GM18507 (cell line): ENCODE measurements at regions not wholly inside any gene's neighbourhood (a gene's known extent, or its start where the extent isn't known, plus 50 kb on each side); places are given as distances from the start of the nearest gene placed in this dataset.

Source experiments
- DNase-seq: peaks from one replicate; pipeline ENCODE4 v3.0.0; 2011; ENCODE audit warnings: low read depth; ENCODE audit not compliant: insufficient read length; ENCODE audit errors: extremely low spot score
- FAIRE-seq: peaks from 2 replicates; lab custom pipeline; 2011; peaks lifted over from hg19 to GRCh38; lab: Jason Lieb, UNC

DNA sequence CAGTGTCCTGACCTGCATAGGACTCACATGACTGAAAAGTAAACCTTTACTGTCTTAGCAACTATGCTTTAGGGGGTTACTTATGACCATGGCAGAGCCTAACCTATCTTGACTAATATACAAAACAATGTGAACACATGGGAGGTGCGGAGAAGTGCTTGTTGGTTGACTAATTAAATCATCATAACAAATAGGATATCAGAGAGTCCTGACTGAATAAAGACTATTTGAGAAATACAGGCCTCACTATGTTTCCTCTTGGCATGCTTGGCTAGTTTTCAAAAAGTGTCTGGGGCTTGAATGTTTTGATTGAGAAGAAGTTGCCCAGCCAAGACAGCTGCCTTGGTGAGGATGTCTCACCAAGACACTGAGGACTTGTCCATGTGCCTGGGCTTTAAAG, 104.4 kb upstream of the PHYHIPL start:
- FAIRE-seq (no peak), DNase-seq (no peak)

DNA sequence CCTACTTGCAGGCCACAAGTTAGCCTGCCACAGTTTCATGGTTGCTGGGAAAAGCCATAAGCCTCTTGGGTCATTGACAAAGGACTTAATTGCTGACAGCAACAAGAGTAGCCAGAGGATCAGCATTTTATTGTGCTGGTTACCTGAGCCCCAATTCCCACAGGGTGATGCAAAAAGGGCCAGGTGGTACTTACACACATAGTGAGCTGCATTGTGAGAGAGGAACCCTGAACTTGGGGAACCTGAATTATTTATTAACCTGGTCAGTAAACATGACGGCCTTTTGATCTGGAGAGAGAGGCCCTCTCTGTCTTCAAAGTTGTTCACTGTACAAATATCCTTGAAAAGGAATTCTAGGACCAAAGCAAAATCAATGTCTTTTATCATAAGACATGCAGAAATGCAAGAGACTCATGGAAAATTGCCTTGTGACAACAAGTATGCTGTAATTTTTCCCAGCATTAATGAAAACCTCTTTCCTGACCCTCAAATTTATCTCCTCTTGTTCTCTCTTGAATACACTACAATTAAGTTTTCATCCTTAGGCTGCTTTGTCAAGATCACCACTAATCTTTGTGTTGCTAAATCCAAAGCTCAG, 102.9 kb upstream of the PHYHIPL start:
- DNase-seq = no peak
- no peak for FAIRE-seq

- DNase-seq = no peak
- no peak for FAIRE-seq
Observed at GRCh38 chr10:59075576-59075975, 100.9 kb upstream of the PHYHIPL start.

DNA sequence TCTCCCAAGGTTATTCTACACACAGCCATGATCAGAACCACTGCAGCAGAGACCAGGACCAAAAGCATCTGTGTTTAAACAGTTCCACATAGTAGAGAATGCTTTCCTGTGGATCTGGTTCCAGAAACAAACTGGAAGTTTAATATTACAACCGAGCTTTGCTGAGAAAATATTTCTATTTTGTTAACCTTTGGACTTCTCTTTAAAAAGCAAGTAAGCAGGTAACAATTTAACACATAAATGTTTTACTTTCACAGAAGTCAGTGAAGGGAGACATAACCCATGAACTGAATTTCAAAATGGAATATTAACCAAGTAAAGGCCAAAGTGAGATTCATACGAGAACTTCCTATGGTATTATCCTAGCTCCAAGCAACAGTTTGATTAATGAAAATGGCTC, 98.6 kb upstream of the PHYHIPL start:
- DNase-seq = no peak
- no peak for FAIRE-seq

GRCh38 chr10:59078978-59079377, 97.5 kb upstream of the PHYHIPL start:
- DNase-seq = no peak
- no peak for FAIRE-seq

- FAIRE-seq (no peak), DNase-seq (no peak)
Observed at GRCh38 chr10:59079386-59080226, 96.8 kb upstream of the PHYHIPL start.

GRCh38 chr10:59082249-59082648, 94.2 kb upstream of the PHYHIPL start:
- DNase-seq (no peak), FAIRE-seq (peak; percentile 5)

GRCh38 chr10:59085054-59085453, 91.4 kb upstream of the PHYHIPL start:
- DNase-seq (no peak), FAIRE-seq (no peak)

DNA sequence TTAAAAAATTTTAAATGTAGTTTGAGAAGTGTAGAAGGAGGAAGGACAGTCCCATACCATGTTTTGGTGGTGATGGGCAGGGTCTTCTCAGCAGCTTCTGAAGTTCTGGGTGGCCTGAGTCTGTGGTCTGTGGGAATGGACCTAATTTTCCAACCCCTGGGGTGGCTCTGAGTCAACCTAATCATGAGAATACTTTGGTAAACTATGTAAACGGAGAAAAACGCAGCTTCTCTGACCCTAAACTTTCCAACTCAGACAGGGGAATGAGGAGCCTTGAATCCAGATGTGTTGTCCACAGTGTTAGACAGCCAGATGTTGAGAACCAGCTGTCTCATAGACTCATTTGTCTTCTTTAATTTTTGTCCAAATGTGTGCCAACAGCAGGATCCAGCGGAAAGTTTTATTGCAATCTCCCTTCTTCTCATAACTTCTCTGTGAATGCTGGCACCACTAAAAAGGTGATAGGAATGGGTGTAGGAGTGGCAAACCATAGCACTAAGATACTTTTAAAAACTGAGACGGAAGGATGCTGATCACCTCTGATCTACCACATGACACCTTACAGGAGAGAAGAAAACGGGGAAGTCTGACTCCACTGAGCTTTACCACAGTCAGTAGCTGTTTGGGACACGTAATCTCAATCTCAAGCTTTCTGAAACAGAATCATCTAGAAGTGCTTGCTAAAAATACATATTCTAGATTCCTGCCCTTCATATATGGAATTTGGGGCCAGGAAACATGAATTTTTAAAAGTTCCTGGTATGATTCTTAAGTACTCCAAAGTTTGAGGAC, 90.5 kb upstream of the PHYHIPL start:
- FAIRE-seq (no peak), DNase-seq (no peak)

GRCh38 chr10:59087486-59087885, 89.0 kb upstream of the PHYHIPL start:
- FAIRE-seq (no peak), DNase-seq (no peak)

DNA sequence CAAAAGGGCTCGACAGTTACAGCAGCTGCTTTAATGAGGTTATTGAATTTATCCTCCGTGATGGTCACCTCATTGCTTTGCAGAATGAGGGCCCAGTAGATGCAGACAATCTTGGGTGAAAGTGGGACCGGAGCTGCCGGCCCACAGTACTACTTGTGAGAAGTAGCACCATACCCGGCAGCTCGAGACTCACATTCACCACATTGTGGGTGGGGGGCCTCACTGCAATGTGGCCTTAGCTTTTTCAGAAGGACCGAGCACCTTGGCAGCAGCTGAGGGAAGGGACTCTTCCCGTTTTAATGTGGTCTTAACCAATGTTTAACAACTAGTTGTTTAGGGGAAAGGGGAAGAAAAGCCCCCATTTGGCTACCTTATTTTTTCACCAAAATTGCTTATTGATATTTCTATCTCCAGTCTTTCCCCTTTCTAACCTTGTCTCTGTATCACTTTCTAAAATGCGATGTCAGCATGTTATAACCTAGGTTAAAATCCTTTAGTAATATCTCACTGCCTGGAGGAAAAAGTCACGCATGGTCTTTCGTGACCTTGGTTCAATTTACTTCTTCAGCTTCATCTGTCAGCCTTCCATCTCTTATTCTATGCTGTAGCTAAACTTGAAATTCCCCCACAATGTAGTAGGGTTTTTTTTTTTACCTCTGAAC, 87.4 kb upstream of the PHYHIPL start:
- no peak for FAIRE-seq
- no peak for DNase-seq

DNA sequence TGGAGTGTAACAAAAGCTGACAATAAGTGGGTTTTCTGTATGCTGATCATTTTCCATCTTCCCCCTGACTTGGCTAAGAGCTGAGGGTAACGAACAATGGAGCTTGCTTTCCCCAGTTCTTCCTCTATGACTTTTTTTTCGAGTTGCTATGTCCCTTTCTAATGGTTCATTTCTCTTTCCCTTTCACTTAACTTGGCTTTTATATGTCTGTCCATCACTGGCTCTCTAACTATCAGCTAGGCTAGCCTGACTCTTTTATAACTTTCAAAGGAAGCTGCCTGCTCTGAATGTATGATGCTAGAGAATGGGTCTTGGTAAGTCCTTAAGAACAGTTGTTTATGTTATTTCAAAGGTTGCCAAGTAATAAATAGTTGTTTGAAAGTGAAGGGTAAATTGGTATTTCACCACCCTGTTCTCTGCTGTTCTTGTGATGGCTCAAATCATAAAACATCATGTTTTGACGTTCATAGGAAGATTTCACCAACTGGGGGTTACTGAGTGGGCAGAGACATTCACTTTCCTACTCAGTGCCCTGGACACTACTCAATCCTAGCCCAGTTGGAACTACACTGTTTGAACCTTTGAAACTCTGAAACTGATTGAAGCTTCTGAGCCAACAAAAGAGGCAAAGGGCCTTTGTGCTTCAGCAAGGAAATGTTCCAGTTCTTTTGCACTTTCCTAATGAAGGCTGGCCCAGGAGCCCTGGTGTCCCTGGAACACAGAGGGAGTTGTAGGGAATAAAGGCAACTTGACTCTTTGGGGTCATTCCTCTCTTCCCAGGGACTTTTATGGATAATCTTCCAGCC, 85.4 kb upstream of the PHYHIPL start:
- FAIRE-seq (no peak), DNase-seq (no peak)

GRCh38 chr10:59093461-59093860, 83.0 kb upstream of the PHYHIPL start:
- FAIRE-seq = no peak
- DNase-seq = no peak

DNA sequence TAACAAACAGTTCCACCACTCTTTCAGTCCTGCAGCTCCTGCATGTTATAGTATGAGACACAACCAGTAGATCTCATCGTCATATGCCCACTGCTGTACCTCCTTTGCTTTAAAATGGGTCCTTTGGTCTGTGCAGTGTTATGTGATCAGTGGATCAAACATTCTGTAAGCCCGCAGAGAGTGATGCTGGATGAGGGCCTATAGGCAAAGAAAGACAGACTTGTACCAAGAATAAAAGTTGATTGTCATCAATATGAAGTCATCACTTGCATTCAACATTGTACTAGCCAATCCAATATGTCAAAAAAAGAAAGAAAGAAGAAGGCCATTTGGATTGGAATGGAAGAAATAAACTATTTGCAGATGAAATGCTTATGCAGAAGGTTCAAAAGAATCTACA, 79.8 kb upstream of the PHYHIPL start:
- FAIRE-seq (no peak), DNase-seq (no peak)

GRCh38 chr10:59098387-59098786, 78.1 kb upstream of the PHYHIPL start:
- FAIRE-seq = no peak
- no peak for DNase-seq

DNA sequence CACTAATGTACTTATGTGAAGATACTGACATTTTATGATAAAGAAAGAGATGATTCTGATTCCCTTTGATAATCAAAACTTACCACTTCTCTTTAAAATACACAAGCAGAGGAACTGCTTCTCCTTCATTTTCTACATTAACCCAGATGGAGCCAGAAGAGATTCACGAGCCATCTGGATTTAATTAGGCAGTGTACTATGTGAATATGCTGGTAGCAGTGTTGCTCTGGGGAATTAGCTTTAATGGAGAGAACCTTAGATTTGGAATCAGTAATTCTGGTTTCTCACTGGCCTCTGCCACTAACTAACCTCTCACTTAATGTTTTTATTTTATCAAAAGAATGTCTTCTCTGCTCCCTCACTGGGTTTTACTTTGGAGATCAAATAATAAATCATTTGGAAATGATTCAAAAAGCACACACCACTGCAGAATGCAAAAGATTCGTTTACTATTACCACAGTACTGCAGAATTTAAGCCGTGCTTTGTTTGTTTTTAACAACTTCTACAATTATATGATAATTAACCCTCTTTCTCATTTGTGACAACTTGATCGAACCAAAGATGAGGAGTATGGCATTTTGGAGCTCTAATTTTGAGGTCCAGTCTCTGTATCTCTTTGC, 77.5 kb upstream of the PHYHIPL start:
- DNase-seq = no peak
- FAIRE-seq = no peak

DNA sequence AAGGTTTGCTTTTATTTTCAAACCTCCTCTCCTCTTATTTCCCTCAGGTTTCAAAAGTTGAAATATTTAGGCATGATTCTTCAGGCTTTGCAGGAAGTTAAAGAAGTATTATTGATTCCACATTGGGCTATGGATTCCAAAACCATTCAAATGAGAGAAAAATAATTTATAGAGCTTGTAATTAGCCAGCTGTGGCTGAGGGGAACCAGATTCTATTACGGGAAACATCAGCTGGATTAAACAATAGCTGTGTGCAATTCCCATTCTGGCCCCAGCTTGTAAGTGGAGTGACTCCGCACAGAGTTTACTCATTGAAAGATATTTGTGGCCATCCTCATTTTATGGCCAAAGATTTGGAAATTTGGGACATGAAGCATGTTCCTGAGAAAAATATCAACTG, 77.0 kb upstream of the PHYHIPL start:
- FAIRE-seq (no peak), DNase-seq (no peak)

DNA sequence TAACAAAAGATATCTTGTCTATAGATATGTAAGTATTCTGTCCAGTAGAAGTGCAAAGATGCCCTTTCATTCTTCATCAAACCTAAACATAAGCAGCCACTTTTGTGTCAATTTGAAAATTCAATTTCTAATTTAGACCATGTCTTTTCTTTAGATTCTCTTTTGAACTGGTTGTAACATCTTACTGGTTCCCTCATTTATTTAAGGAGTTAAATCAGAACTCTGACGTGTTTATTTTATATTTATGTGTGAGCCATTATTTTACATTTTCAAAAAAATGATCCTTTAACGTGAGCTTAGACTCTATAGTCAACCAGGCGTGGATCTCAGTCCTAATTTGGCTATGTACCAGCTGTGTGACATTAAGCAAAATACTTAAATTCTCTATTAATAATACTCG, 74.0 kb upstream of the PHYHIPL start:
- FAIRE-seq (no peak), DNase-seq (no peak)

DNA sequence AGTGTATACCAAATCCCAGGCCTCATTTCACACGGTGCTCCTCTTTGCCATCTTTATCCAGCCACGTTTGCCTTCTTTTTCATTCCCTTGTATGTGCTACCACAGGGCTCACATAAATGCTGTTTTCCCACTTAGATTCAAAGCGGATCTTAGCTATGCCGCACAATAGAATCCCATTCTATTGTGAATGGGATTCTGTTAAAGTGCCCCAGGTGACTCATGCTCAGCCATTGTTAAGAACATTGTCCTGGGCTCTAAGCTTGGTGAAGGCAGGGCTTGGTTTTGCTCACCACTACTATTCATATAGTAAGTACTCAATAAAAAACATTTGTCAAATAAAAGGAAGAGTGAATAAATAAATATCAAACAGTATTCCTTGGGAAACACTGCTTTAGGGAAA, 72.3 kb upstream of the PHYHIPL start:
- FAIRE-seq (no peak), DNase-seq (no peak)
